K562 (cell line): ENCODE measurements at regions not wholly inside any gene's neighbourhood (a gene's known extent, or its start where the extent isn't known, plus 50 kb on each side); places are given as distances from the start of the nearest gene placed in this dataset.

Source experiments
- BCOR ChIP-seq: fragments of 450-650 bp; IDR thresholded peaks from 2 replicates; pipeline ENCODE4 v1.6.1; 2016
- CAMTA2 ChIP-seq: fragments of 250-450 bp; sonication (Bioruptor Pico); conservative IDR thresholded peaks from 2 replicates; pipeline ENCODE4 v1.5.1; 2022
- E2F5 ChIP-seq: sonication (generic); formaldehyde crosslinking; IDR thresholded peaks from 2 replicates; pipeline ENCODE4 v1.8.0; 2022; ENCODE audit warnings: mild to moderate bottlenecking, missing genetic modification reagents
- ELF1 ChIP-seq: fragments of 200-800 bp; sonication (Bioruptor generic); IDR thresholded peaks from 2 replicates; pipeline ENCODE4 v1.6.1; 2016; ENCODE audit warnings: missing genetic modification characterization, missing compliant biosample characterization
- ETV5 ChIP-seq: sonication (generic); formaldehyde crosslinking; IDR thresholded peaks from 2 replicates; pipeline ENCODE4 v1.4.0; 2020; ENCODE audit warnings: low read depth, mild to moderate bottlenecking, missing genetic modification reagents
- FOXP1 ChIP-seq: sonication (generic); formaldehyde crosslinking; IDR thresholded peaks from 2 replicates; pipeline ENCODE4 v1.8.0; 2022; ENCODE audit warnings: mild to moderate bottlenecking, missing genetic modification reagents
- GTF2E2 ChIP-seq: fragments of 200-800 bp; sonication (Bioruptor generic); IDR thresholded peaks from 2 replicates; pipeline ENCODE4 v1.6.1; 2016; ENCODE audit warnings: missing genetic modification characterization, missing compliant biosample characterization
- HNRNPLL ChIP-seq: fragments of 200-400 bp; formaldehyde crosslinking; IDR thresholded peaks from 2 replicates; pipeline ENCODE4 v1.6.1; 2017; ENCODE audit warnings: low read length, low read depth, mild to moderate bottlenecking; ENCODE audit not compliant: poor library complexity, severe bottlenecking
- JUND ChIP-seq, 2 experiments: IDR thresholded peaks; 2 replicates in 1 of 2; 3 replicates in 1 of 2; pipeline ENCODE4 v1.6.1; 2011; ENCODE audit warnings: borderline replicate concordance in 2 of 2, low read depth in 2 of 2, low read length in 2 of 2, improper control_type of control experiment in 1 of 2, missing biosample characterization in 1 of 2, missing genetic modification characterization in 1 of 2, missing genetic modification reagents in 1 of 2
- LEF1 ChIP-seq: fragments of 450-650 bp; IDR thresholded peaks from 2 replicates; pipeline ENCODE4 v1.6.1; 2016; ENCODE audit warnings: mild to moderate bottlenecking
- MAFF ChIP-seq: IDR thresholded peaks from 2 replicates; pipeline ENCODE4 v1.6.1; 2012; ENCODE audit warnings: low read length, improper control_type of control experiment
- MCM7 ChIP-seq, 2 experiments: fragments of 450-650 bp; IDR thresholded peaks; 2 replicates each; pipeline ENCODE4 v1.6.1; 2016 to 2018
- MYNN ChIP-seq, 2 experiments: sonication (generic); formaldehyde crosslinking in 1 of 2; IDR thresholded peaks; 2 replicates each; pipeline versions ENCODE4 v1.5.0 to v1.6.1; 2016 to 2020; ENCODE audit warnings: antibody characterized with exemption in 1 of 2, missing genetic modification reagents in 1 of 2
- NR0B1 ChIP-seq: fragments of 450-650 bp; IDR thresholded peaks from one replicate; pipeline ENCODE4 v1.6.1; 2018; ENCODE audit warnings: mild to moderate bottlenecking, moderate library complexity; ENCODE audit not compliant: partially characterized antibody
- RBM15 ChIP-seq: fragments of 200-400 bp; formaldehyde crosslinking; IDR thresholded peaks from 2 replicates; pipeline ENCODE4 v1.6.1; 2018; ENCODE audit warnings: mild to moderate bottlenecking, low read length, moderate library complexity; ENCODE audit not compliant: insufficient read depth
- SMC3 ChIP-seq: conservative IDR thresholded peaks from 2 replicates; pipeline ENCODE4 v1.6.1; 2011; ENCODE audit warnings: low read depth, low read length, improper control_type of control experiment; ENCODE audit not compliant: insufficient read depth
- TAF15 ChIP-seq: fragments of 200-400 bp; formaldehyde crosslinking; IDR thresholded peaks from 2 replicates; pipeline ENCODE4 v1.6.1; 2017; ENCODE audit warnings: mild to moderate bottlenecking, low read depth, low read length, moderate library complexity
- ZBTB12 ChIP-seq: fragments of 250-450 bp; sonication (Bioruptor Pico); IDR thresholded peaks from 2 replicates; pipeline ENCODE4 v1.4.0; 2020
- ZBTB2 ChIP-seq: fragments of 450-650 bp; IDR thresholded peaks from 2 replicates; pipeline ENCODE4 v1.6.1; 2016; ENCODE audit warnings: antibody characterized with exemption
- ZC3H11A ChIP-seq: IDR thresholded peaks from 2 replicates; pipeline ENCODE4 v1.6.1; 2012; ENCODE audit warnings: low read depth, low read length, improper control_type of control experiment
- ZNF184 ChIP-seq: sonication (generic); formaldehyde crosslinking; IDR thresholded peaks from 2 replicates; pipeline ENCODE4 v1.5.0; 2020; ENCODE audit warnings: missing genetic modification reagents
- ZNF551 ChIP-seq: fragments of 250-450 bp; sonication (Bioruptor Pico); IDR thresholded peaks from 2 replicates; pipeline ENCODE4 v1.5.0; 2021; ENCODE audit warnings: mild to moderate bottlenecking, moderate library complexity
- ZNF696 ChIP-seq: fragments of 250-450 bp; sonication (Bioruptor Pico); conservative IDR thresholded peaks from 2 replicates; pipeline ENCODE4 v1.4.0; 2020; ENCODE audit warnings: mild to moderate bottlenecking, moderate library complexity
- ZNF707 ChIP-seq: fragments of 250-450 bp; sonication (Bioruptor Pico); conservative IDR thresholded peaks from 2 replicates; pipeline ENCODE4 v1.8.0; 2022; ENCODE audit warnings: inconsistent platforms, mild to moderate bottlenecking, moderate library complexity
- ZNF780A ChIP-seq: fragments of 250-450 bp; sonication (Bioruptor Pico); IDR thresholded peaks from 2 replicates; pipeline ENCODE4 v1.5.0; 2021; ENCODE audit warnings: mild to moderate bottlenecking
- ZNF79 ChIP-seq: fragments of 250-450 bp; sonication (Bioruptor Pico); IDR thresholded peaks from 2 replicates; pipeline ENCODE4 v1.4.0; 2020; ENCODE audit warnings: low read depth, mild to moderate bottlenecking, moderate library complexity
- TF ChIP-seq, protein P1 (sequence below): fragments of 450-650 bp; IDR thresholded peaks from 2 replicates; pipeline ENCODE4 v1.6.1; 2016; ENCODE audit warnings: low read depth, mild to moderate bottlenecking, moderate library complexity

- no peak for TF ChIP-seq GTF2E2 (tag)
- TF ChIP-seq SMC3 = no peak
- TF ChIP-seq HNRNPLL = no peak
- TF ChIP-seq BCOR = peak; percentile 77
- TF ChIP-seq ZBTB2 = no peak; the same call in 1 of the 2 replicates
- no peak for TF ChIP-seq ZBTB12 (CRISPR knock-in tag)
- no peak for TF ChIP-seq TAF15
- no peak for TF ChIP-seq ETV5 (CRISPR knock-in tag)
- TF ChIP-seq ZNF696 = no peak
- TF ChIP-seq ZNF184 (CRISPR knock-in tag) = no peak
- TF ChIP-seq RBM15 = no peak
- no peak for TF ChIP-seq FOXP1 (CRISPR knock-in tag)
- no peak for TF ChIP-seq E2F5 (CRISPR knock-in tag)
- peak; percentile 95 for TF ChIP-seq JUND (IDR thresholded peaks at IDR 0.05; ENCODE audit: borderline replicate concordance, low read depth, low read length)
- TF ChIP-seq JUND (tag; IDR thresholded peaks at IDR 0.05; ENCODE audit: borderline replicate concordance, low read depth, low read length) = peak; percentile 93; the same call in 2 of the 3 replicates
- no peak for TF ChIP-seq ZNF79
- no peak for TF ChIP-seq CAMTA2 (CRISPR knock-in tag)
- TF ChIP-seq, protein P1, sequence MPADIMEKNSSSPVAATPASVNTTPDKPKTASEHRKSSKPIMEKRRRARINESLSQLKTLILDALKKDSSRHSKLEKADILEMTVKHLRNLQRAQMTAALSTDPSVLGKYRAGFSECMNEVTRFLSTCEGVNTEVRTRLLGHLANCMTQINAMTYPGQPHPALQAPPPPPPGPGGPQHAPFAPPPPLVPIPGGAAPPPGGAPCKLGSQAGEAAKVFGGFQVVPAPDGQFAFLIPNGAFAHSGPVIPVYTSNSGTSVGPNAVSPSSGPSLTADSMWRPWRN = no peak
- TF ChIP-seq ZNF780A (CRISPR knock-in tag) = no peak
- TF ChIP-seq ZC3H11A = no peak
- TF ChIP-seq ELF1 = no peak
- no peak for TF ChIP-seq MCM7 (IDR thresholded peaks at IDR 0.05)
- TF ChIP-seq MYNN (IDR thresholded peaks at IDR 0.05) = no peak
- no peak for TF ChIP-seq MYNN (CRISPR knock-in tag; IDR thresholded peaks at IDR 0.05)
- no peak for TF ChIP-seq MAFF
- TF ChIP-seq NR0B1 = no peak
- no peak for TF ChIP-seq LEF1
- TF ChIP-seq ZNF551 (CRISPR knock-in tag) = no peak
- no peak for TF ChIP-seq ZNF707 (CRISPR knock-in tag)
These were observed 123.8 kb downstream of the TMEM174 start (continued) for GRCh38 chr5:73296772-73297171.
